DMS79 (cell line): ENCODE measurements at regions not wholly inside any gene's neighbourhood (a gene's known extent, or its start where the extent isn't known, plus 50 kb on each side); places are given as distances from the start of the nearest gene placed in this dataset.
"Not testable (repeated sequence)": the region's sequence is repeated elsewhere in the genome, so short reads cannot be mapped to it uniquely, and the experiment has no call there.

ENCODE experiments used
- DNase-seq: peaks from one replicate; lab custom pipeline; 2025; lab: John Stamatoyannopoulos, UW

- no peak for DNase-seq
Measured at GRCh38 chr6:168825226-168826077, 384.5 kb downstream of the SMOC2 start.

GRCh38 chr6:168823397-168824212 lies 382.6 kb downstream of the SMOC2 start:
- no peak for DNase-seq

GRCh38 chr6:168822376-168822775 lies 381.4 kb downstream of the SMOC2 start:
- no peak for DNase-seq

GRCh38 chr6:168819546-168819945 lies 378.6 kb downstream of the SMOC2 start:
- no peak for DNase-seq

- no peak for DNase-seq
Measured at GRCh38 chr6:168817558-168818159, 376.7 kb downstream of the SMOC2 start.

- DNase-seq: no peak
Measured at GRCh38 chr6:168815229-168815628, 374.2 kb downstream of the SMOC2 start.

GRCh38 chr6:168808232-168808631 lies 367.2 kb downstream of the SMOC2 start:
- DNase-seq: no peak

GRCh38 chr6:168804331-168804730 lies 363.3 kb downstream of the SMOC2 start:
- no peak for DNase-seq

- no peak for DNase-seq
Measured at GRCh38 chr6:168803874-168804273, 362.9 kb downstream of the SMOC2 start.

- DNase-seq: no peak
Measured at GRCh38 chr6:168799067-168799466, 358.1 kb downstream of the SMOC2 start.

- no peak for DNase-seq
Measured at GRCh38 chr6:168796106-168796505, 355.1 kb downstream of the SMOC2 start.

GRCh38 chr6:168795611-168796010 lies 354.6 kb downstream of the SMOC2 start:
- not testable (repeated sequence) for DNase-seq

- DNase-seq: no peak
Measured at GRCh38 chr6:168794491-168794890, 353.5 kb downstream of the SMOC2 start.

GRCh38 chr6:168793649-168794048 lies 352.7 kb downstream of the SMOC2 start:
- DNase-seq: no peak

- no peak for DNase-seq
Measured at GRCh38 chr6:168791917-168792316, 350.9 kb downstream of the SMOC2 start.

GRCh38 chr6:168789699-168790098 lies 348.7 kb downstream of the SMOC2 start:
- no peak for DNase-seq

- DNase-seq: no peak
Measured at GRCh38 chr6:168785720-168786511, 344.9 kb downstream of the SMOC2 start.

GRCh38 chr6:168784426-168784825 lies 343.4 kb downstream of the SMOC2 start:
- no peak for DNase-seq

- DNase-seq: no peak
Measured at GRCh38 chr6:168783720-168784119, 342.7 kb downstream of the SMOC2 start.

- no peak for DNase-seq
Measured at GRCh38 chr6:168782187-168782751, 341.3 kb downstream of the SMOC2 start.

- no peak for DNase-seq
Measured at GRCh38 chr6:168778201-168778600, 337.2 kb downstream of the SMOC2 start.

GRCh38 chr6:168774381-168774780 lies 333.4 kb downstream of the SMOC2 start:
- no peak for DNase-seq
